H9 (cell line): ENCODE measurements at regions not wholly inside any gene's neighbourhood (a gene's known extent, or its start where the extent isn't known, plus 50 kb on each side); places are given as distances from the start of the nearest gene placed in this dataset.

Experiments
- DNase-seq: peaks from one replicate; pipeline ENCODE4 v3.0.0-alpha.2; 2017
- H2AFZ ChIP-seq: one replicate; pipeline ENCODE4 v1.6.1; 2013; ENCODE audit warnings: mild to moderate bottlenecking, low read length, control low read depth, moderate library complexity
- H2AK5ac ChIP-seq: 2 replicates; pipeline ENCODE4 v1.6.1; 2013; ENCODE audit warnings: low read length, control low read depth, mixed read lengths; ENCODE audit not compliant: insufficient read length
- H2BK120ac ChIP-seq: one replicate; pipeline ENCODE4 v1.6.1; 2013; ENCODE audit warnings: low read depth, mild to moderate bottlenecking, low read length, control low read depth, inconsistent platforms; ENCODE audit not compliant: poor library complexity, severe bottlenecking
- H2BK12ac ChIP-seq: 2 replicates; pipeline ENCODE4 v1.6.1; 2013; ENCODE audit warnings: low read length, control low read depth, mixed read lengths, low read depth; ENCODE audit not compliant: insufficient read length
- H2BK15ac ChIP-seq: 2 replicates; pipeline ENCODE4 v1.6.1; 2013; ENCODE audit warnings: low read depth, low read length, control low read depth
- H2BK20ac ChIP-seq: one replicate; pipeline ENCODE4 v1.6.1; 2013; ENCODE audit warnings: low read depth, mild to moderate bottlenecking, low read length, control low read depth, inconsistent platforms; ENCODE audit not compliant: poor library complexity, severe bottlenecking
- H2BK5ac ChIP-seq: 2 replicates; pipeline ENCODE4 v1.6.1; 2013; ENCODE audit warnings: low read length, control low read depth, mixed read lengths; ENCODE audit not compliant: insufficient read length
- H3K14ac ChIP-seq: 2 replicates; pipeline ENCODE4 v1.6.1; 2013; ENCODE audit warnings: low read length, control low read depth; ENCODE audit not compliant: insufficient read depth
- H3K18ac ChIP-seq: 2 replicates; pipeline ENCODE4 v1.6.1; 2013; ENCODE audit warnings: low read depth, mild to moderate bottlenecking, mixed read lengths, low read length, control low read depth; ENCODE audit not compliant: insufficient read length
- H3K23ac ChIP-seq: 2 replicates; pipeline ENCODE4 v1.6.1; 2013; ENCODE audit warnings: low read length, control low read depth, mixed read lengths, low read depth; ENCODE audit not compliant: insufficient read length
- H3K23me2 ChIP-seq: 2 replicates; pipeline ENCODE4 v1.6.1; 2013; ENCODE audit warnings: low read depth, mild to moderate bottlenecking, mixed read lengths, low read length, control low read depth; ENCODE audit not compliant: insufficient read length, poor library complexity, severe bottlenecking
- H3K27ac ChIP-seq: 2 replicates; pipeline ENCODE4 v1.5.1; 2013; ENCODE audit warnings: low read length, control low read depth, mixed read lengths, low read depth; ENCODE audit not compliant: insufficient read length
- H3K27me3 ChIP-seq: 2 replicates; pipeline ENCODE4 v1.6.1; 2013; ENCODE audit warnings: low read length, control low read depth, inconsistent platforms; ENCODE audit not compliant: insufficient read depth
- H3K4ac ChIP-seq: 2 replicates; pipeline ENCODE4 v1.6.1; 2013; ENCODE audit warnings: low read depth, mild to moderate bottlenecking, control low read depth, inconsistent platforms, low read length, moderate library complexity
- H3K4me1 ChIP-seq: 2 replicates; pipeline ENCODE4 v1.6.1; 2013; ENCODE audit warnings: low read length, control low read depth, inconsistent platforms; ENCODE audit not compliant: insufficient read depth
- H3K4me2 ChIP-seq: 2 replicates; pipeline ENCODE4 v1.6.1; 2013; ENCODE audit warnings: low read length, control low read depth, mixed read lengths; ENCODE audit not compliant: insufficient read length, insufficient read depth
- H3K56ac ChIP-seq: 2 replicates; pipeline ENCODE4 v1.6.1; 2013; ENCODE audit warnings: low read depth, mild to moderate bottlenecking, mixed read lengths, low read length, control low read depth; ENCODE audit not compliant: insufficient read length
- H3K79me1 ChIP-seq: 2 replicates; pipeline ENCODE4 v1.6.1; 2013; ENCODE audit warnings: low read depth, mild to moderate bottlenecking, moderate library complexity, low read length, control low read depth, inconsistent platforms; ENCODE audit not compliant: insufficient read depth, poor library complexity, severe bottlenecking
- H3K79me2 ChIP-seq: 2 replicates; pipeline ENCODE4 v1.6.1; 2013; ENCODE audit warnings: low read length, control low read depth, inconsistent platforms; ENCODE audit not compliant: insufficient read depth
- H3K9ac ChIP-seq: 2 replicates; pipeline ENCODE4 v1.6.1; 2013; ENCODE audit warnings: low read length, control low read depth, mixed read lengths; ENCODE audit not compliant: insufficient read length; ENCODE audit errors: extremely low read depth
- H3K9me3 ChIP-seq: one replicate; pipeline ENCODE4 v1.6.1; 2013; ENCODE audit warnings: low read depth, low read length, inconsistent platforms; ENCODE audit not compliant: control insufficient read depth
- H3T11ph ChIP-seq: one replicate; pipeline ENCODE4 v1.6.1; 2013; ENCODE audit warnings: mild to moderate bottlenecking, low read length, control low read depth, inconsistent platforms
- H4K20me1 ChIP-seq: one replicate; pipeline ENCODE4 v1.6.1; 2013; ENCODE audit not compliant: control insufficient read depth, insufficient read length, insufficient read depth
- H4K5ac ChIP-seq: 2 replicates; pipeline ENCODE4 v1.6.1; 2013; ENCODE audit warnings: low read depth, mild to moderate bottlenecking, mixed read lengths, low read length, control low read depth; ENCODE audit not compliant: insufficient read length
- H4K8ac ChIP-seq: replicated peaks from 2 replicates; pipeline ENCODE4 v1.6.1; 2013; ENCODE audit warnings: low read length, control low read depth, mixed read lengths, low read depth; ENCODE audit not compliant: insufficient read length
- H4K91ac ChIP-seq: 2 replicates; pipeline ENCODE4 v1.6.1; 2013; ENCODE audit warnings: low read depth, mild to moderate bottlenecking, moderate library complexity, mixed read lengths, low read length, control low read depth; ENCODE audit not compliant: insufficient read length
- H3K27ac Mint-ChIP-seq, 3 experiments: 2 replicates in 2 of 3; 3 replicates in 1 of 3; pipeline ENCODE4 v1.8.0; 2020 to 2021; ENCODE audit warnings: mixed read lengths in 3 of 3, mild to moderate bottlenecking in 1 of 3, moderate library complexity in 1 of 3
- H3K27me3 Mint-ChIP-seq: 2 replicates; pipeline ENCODE4 v1.8.0; 2021; ENCODE audit warnings: low read depth, mild to moderate bottlenecking, moderate library complexity, mixed read lengths
- H3K36me3 Mint-ChIP-seq, 3 experiments: 2 replicates in 2 of 3; 3 replicates in 1 of 3; pipeline ENCODE4 v1.8.0; 2020 to 2021; ENCODE audit warnings: low read depth in 3 of 3, mixed read lengths in 3 of 3; ENCODE audit not compliant: insufficient read depth in 1 of 3
- H3K4me1 Mint-ChIP-seq, 2 experiments: 2 replicates each; pipeline ENCODE4 v1.8.0; 2020; ENCODE audit warnings: mixed read lengths in 2 of 2
- H3K4me3 Mint-ChIP-seq, 2 experiments: 2 replicates in 1 of 2; 3 replicates in 1 of 2; pipeline ENCODE4 v1.8.0; 2020 to 2021; ENCODE audit warnings: mild to moderate bottlenecking in 2 of 2, mixed read lengths in 2 of 2, moderate library complexity in 1 of 2
- H3K9me3 Mint-ChIP-seq, 2 experiments: 2 replicates in 1 of 2; 3 replicates in 1 of 2; pipeline ENCODE4 v1.8.0; 2020; ENCODE audit warnings: mild to moderate bottlenecking in 2 of 2, mixed read lengths in 2 of 2, moderate library complexity in 1 of 2
- whole genome bisulfite sequencing: extraction: QIAGEN DNeasy Blood & Tissue Kit; methylation state at CpG from one replicate; pipeline ENCODE4 v1.1.7; 2013; ENCODE audit warnings: missing lambda C conversion rate, low lambda C conversion rate, mixed read lengths; ENCODE audit not compliant: insufficient read length; ENCODE audit errors: extremely low coverage; 5-methylcytosine and 5-hydroxymethylcytosine counted together
- TF ChIP-seq, protein P1 (sequence below): fragments of 200-600 bp; sonication (generic); conservative IDR thresholded peaks from 3 replicates; pipeline ENCODE4 v1.8.0; 2021; ENCODE audit warnings: antibody characterized with exemption, mild to moderate bottlenecking

DNA sequence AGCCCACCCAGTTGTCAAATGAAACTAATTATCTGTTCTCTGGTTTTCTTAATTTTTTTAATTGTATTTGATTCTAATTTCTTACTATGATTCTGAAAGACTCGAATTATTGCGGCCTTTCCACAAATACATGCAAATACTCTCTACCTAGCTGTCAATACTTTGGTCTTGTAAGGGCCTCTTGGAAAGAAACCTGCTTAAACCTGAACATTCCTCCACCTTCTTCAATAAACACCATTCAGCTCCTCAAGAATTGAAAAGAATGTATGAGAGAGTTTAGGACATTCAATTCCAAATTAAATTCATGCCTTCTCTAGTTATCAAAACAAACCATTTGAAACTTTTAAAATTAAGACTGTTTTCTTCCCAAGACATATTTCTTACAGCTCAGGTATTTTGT, 385.9 kb upstream of the NOCT start:
- H3K4me1 Mint-ChIP-seq: peaks cover 4 to 13% of the 10 kb centered on the region in 2 experiments
- no peak overlapping the region for H3K4me2 ChIP-seq
- H3K56ac ChIP-seq: no peak overlapping the region
- no peaks in the 10 kb centered on the region for H3K79me2 ChIP-seq
- H3K27me3 Mint-ChIP-seq: no peaks in the 10 kb centered on the region
- H3K27ac ChIP-seq: no peak overlapping the region
- H4K8ac ChIP-seq: no peak overlapping the region
- no peak overlapping the region for H2BK120ac ChIP-seq
- TF ChIP-seq, protein P1, sequence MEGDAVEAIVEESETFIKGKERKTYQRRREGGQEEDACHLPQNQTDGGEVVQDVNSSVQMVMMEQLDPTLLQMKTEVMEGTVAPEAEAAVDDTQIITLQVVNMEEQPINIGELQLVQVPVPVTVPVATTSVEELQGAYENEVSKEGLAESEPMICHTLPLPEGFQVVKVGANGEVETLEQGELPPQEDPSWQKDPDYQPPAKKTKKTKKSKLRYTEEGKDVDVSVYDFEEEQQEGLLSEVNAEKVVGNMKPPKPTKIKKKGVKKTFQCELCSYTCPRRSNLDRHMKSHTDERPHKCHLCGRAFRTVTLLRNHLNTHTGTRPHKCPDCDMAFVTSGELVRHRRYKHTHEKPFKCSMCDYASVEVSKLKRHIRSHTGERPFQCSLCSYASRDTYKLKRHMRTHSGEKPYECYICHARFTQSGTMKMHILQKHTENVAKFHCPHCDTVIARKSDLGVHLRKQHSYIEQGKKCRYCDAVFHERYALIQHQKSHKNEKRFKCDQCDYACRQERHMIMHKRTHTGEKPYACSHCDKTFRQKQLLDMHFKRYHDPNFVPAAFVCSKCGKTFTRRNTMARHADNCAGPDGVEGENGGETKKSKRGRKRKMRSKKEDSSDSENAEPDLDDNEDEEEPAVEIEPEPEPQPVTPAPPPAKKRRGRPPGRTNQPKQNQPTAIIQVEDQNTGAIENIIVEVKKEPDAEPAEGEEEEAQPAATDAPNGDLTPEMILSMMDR: no peak
- H2AK5ac ChIP-seq: no peak overlapping the region
- no peak overlapping the region for H2AFZ ChIP-seq
- no peak overlapping the region for H3K4me3 Mint-ChIP-seq
- no peak overlapping the region for H3K23ac ChIP-seq
- WGBS: no CpG with 5 or more reads among the region's 2 CpGs
- no peak for DNase-seq
- no peak overlapping the region for H2BK5ac ChIP-seq
- no peaks in the 10 kb centered on the region for H3K36me3 Mint-ChIP-seq
- H3K9ac ChIP-seq: no peak overlapping the region
- H3K4me1 ChIP-seq: peaks cover 4% of the 10 kb centered on the region; the same call in 1 of the 2 replicates
- H3K4ac ChIP-seq: no peak overlapping the region
- no peak overlapping the region for H3K18ac ChIP-seq
- H3K27me3 ChIP-seq: no peaks in the 10 kb centered on the region
- H2BK20ac ChIP-seq: no peak overlapping the region
- no peaks in the 10 kb centered on the region for H3K79me1 ChIP-seq
- H3K27ac Mint-ChIP-seq: no peak overlapping the region
- H3T11ph ChIP-seq: no peak overlapping the region
- H3K9me3 Mint-ChIP-seq: no peaks in the 10 kb centered on the region; a peak in 1 of 5 replicates
- H2BK15ac ChIP-seq: no peak overlapping the region
- H4K20me1 ChIP-seq: no peaks in the 10 kb centered on the region
- no peak overlapping the region for H2BK12ac ChIP-seq
- no peak overlapping the region for H4K91ac ChIP-seq
- H3K9me3 ChIP-seq: no peaks in the 10 kb centered on the region
- no peak overlapping the region for H3K14ac ChIP-seq
- H3K23me2 ChIP-seq: no peaks in the 10 kb centered on the region
- H4K5ac ChIP-seq: no peak overlapping the region
